HG03571 (cell line): ENCODE measurements at regions not wholly inside any gene's neighbourhood (a gene's known extent, or its start where the extent isn't known, plus 50 kb on each side); places are given as distances from the start of the nearest gene placed in this dataset.

Source experiments
- ATAC-seq: cut with Tn5 transposase; IDR thresholded peaks from one replicate; pipeline ENCODE4 v1.9.1; 2021; ENCODE audit not compliant: unreplicated experiment

GRCh38 chr14:29030970-29031369, 264.4 kb downstream of the FOXG1 start:
- no peak for ATAC-seq

GRCh38 chr14:29035134-29035533, 268.5 kb downstream of the FOXG1 start:
- ATAC-seq: no peak

GRCh38 chr14:29037411-29037810, 270.8 kb downstream of the FOXG1 start:
- ATAC-seq: no peak

GRCh38 chr14:29039171-29039570, 272.6 kb downstream of the FOXG1 start:
- ATAC-seq: no peak

GRCh38 chr14:29042551-29042950, 276.0 kb downstream of the FOXG1 start:
- ATAC-seq: no peak

- no peak for ATAC-seq
Measured at GRCh38 chr14:29043737-29044136, 277.1 kb downstream of the FOXG1 start.

GRCh38 chr14:29045237-29045636, 278.6 kb downstream of the FOXG1 start:
- no peak for ATAC-seq

- ATAC-seq: no peak
Measured at GRCh38 chr14:29054119-29054518, 287.5 kb downstream of the FOXG1 start.

GRCh38 chr14:29056041-29056566, 289.5 kb downstream of the FOXG1 start:
- no peak for ATAC-seq

GRCh38 chr14:29061702-29062101, 295.1 kb downstream of the FOXG1 start:
- ATAC-seq: no peak

- no peak for ATAC-seq
Measured at GRCh38 chr14:29062466-29062865, 295.9 kb downstream of the FOXG1 start.

GRCh38 chr14:29062976-29063375, 296.4 kb downstream of the FOXG1 start:
- ATAC-seq: no peak

- ATAC-seq: no peak
Measured at GRCh38 chr14:29064305-29064900, 297.8 kb downstream of the FOXG1 start.

- ATAC-seq: no peak
Measured at GRCh38 chr14:29069228-29069627, 302.6 kb downstream of the FOXG1 start.

- no peak for ATAC-seq
Measured at GRCh38 chr14:29075761-29076160, 309.2 kb downstream of the FOXG1 start.

- ATAC-seq: no peak
Measured at GRCh38 chr14:29077916-29078315, 311.3 kb downstream of the FOXG1 start.

- no peak for ATAC-seq
Measured at GRCh38 chr14:29078810-29079522, 312.4 kb downstream of the FOXG1 start.

GRCh38 chr14:29085546-29085945, 319.0 kb downstream of the FOXG1 start:
- no peak for ATAC-seq

- no peak for ATAC-seq
Measured at GRCh38 chr14:29089849-29090248, 323.3 kb downstream of the FOXG1 start.

GRCh38 chr14:29092121-29092520, 325.5 kb downstream of the FOXG1 start:
- ATAC-seq: no peak

GRCh38 chr14:29097476-29097875, 330.9 kb downstream of the FOXG1 start:
- ATAC-seq: no peak

GRCh38 chr14:29098656-29099055, 332.1 kb downstream of the FOXG1 start:
- no peak for ATAC-seq

- no peak for ATAC-seq
Measured at GRCh38 chr14:29102266-29102665, 335.7 kb downstream of the FOXG1 start.
